PC-3 (cell line): ENCODE measurements at regions not wholly inside any gene's neighbourhood (a gene's known extent, or its start where the extent isn't known, plus 50 kb on each side); places are given as distances from the start of the nearest gene placed in this dataset.

Experiments
- ATAC-seq: fragments of 200-7000 bp; cut with Tn5 transposase; 2 replicates; pipeline ENCODE4 v1.9.1; 2020; ENCODE audit warnings: mild to moderate bottlenecking, moderate library complexity
- BruUV-seq: library from RNA; stranded (reverse); fragments of 400-500 nt; replicated peaks from 2 replicates; lab custom pipeline; 2021; lab: Mats Ljungman, UMichigan
- CTCF ChIA-PET: fragments of 300-600 bp; sonication (Branson Sonifier 250); formaldehyde crosslinking; loops from one replicate; lab custom pipeline; 2022; ENCODE audit warnings: antibody characterized with exemption; lab: Charles Lee
- POLR2A ChIA-PET: fragments of 300-600 bp; sonication (Branson Sonifier 250); formaldehyde crosslinking; loops from one replicate; lab custom pipeline; 2022; ENCODE audit warnings: antibody characterized with exemption; ENCODE audit not compliant: unreplicated experiment; lab: Charles Lee
- DNase-seq: peaks from one replicate; pipeline ENCODE4 v3.0.0-alpha.2; 2015
- H2AFZ ChIP-seq: fragments of 300-600 bp; sonication (generic); 2 replicates; pipeline ENCODE4 v1.6.0; 2016; ENCODE audit warnings: antibody characterized with exemption, low read length
- H3F3A ChIP-seq: fragments of 300-600 bp; sonication (generic); one replicate; pipeline ENCODE4 v1.6.0; 2017; ENCODE audit warnings: antibody characterized with exemption, low read length, control low read depth, mild to moderate bottlenecking; ENCODE audit not compliant: unreplicated experiment
- H3K27ac ChIP-seq: fragments of 300-600 bp; sonication (generic); 2 replicates; pipeline ENCODE4 v1.5.1; 2016; ENCODE audit warnings: mild to moderate bottlenecking, low read length
- H3K27me3 ChIP-seq: fragments of 300-600 bp; sonication (generic); 2 replicates; pipeline ENCODE4 v1.6.1; 2016; ENCODE audit warnings: low read length, mixed read lengths
- H3K36me3 ChIP-seq: fragments of 300-600 bp; sonication (generic); 2 replicates; pipeline ENCODE4 v1.6.1; 2016; ENCODE audit warnings: low read depth, mixed run types, low read length, mixed read lengths
- H3K4me1 ChIP-seq: fragments of 300-600 bp; sonication (generic); 2 replicates; pipeline ENCODE4 v1.5.1; 2016; ENCODE audit warnings: low read length; ENCODE audit not compliant: insufficient read depth
- H3K4me2 ChIP-seq: fragments of 300-600 bp; sonication (generic); 2 replicates; pipeline ENCODE4 v1.6.0; 2016; ENCODE audit warnings: low read length
- H3K4me3 ChIP-seq: fragments of 300-600 bp; sonication (generic); 2 replicates; pipeline ENCODE4 v1.5.1; 2016; ENCODE audit warnings: mild to moderate bottlenecking, low read length, mixed read lengths
- H3K79me2 ChIP-seq: fragments of 300-600 bp; sonication (generic); 2 replicates; pipeline ENCODE4 v1.6.1; 2017; ENCODE audit warnings: low read length, mixed read lengths
- H3K9ac ChIP-seq: fragments of 300-600 bp; sonication (generic); 2 replicates; pipeline ENCODE4 v1.6.0; 2016; ENCODE audit warnings: mild to moderate bottlenecking, low read length
- H3K9me2 ChIP-seq: fragments of 300-600 bp; sonication (generic); replicated peaks from 2 replicates; pipeline ENCODE4 v1.6.1; 2016; ENCODE audit warnings: mixed run types, low read length, mixed read lengths
- H3K9me3 ChIP-seq: fragments of 300-600 bp; sonication (generic); 2 replicates; pipeline ENCODE4 v1.6.1; 2016; ENCODE audit warnings: low read length, mixed read lengths
- H4K20me1 ChIP-seq: fragments of 300-600 bp; sonication (generic); 2 replicates; pipeline ENCODE4 v1.6.1; 2016; ENCODE audit warnings: low read length, mixed read lengths
- EZH2 ChIP-seq: fragments of 300-600 bp; sonication (generic); IDR thresholded peaks from one replicate; pipeline ENCODE4 v1.6.1; 2017; ENCODE audit warnings: antibody characterized with exemption, mild to moderate bottlenecking, low read length; ENCODE audit not compliant: unreplicated experiment
- EZH2phosphoT487 ChIP-seq: fragments of 300-600 bp; sonication (generic); IDR thresholded peaks from 2 replicates; pipeline ENCODE4 v1.6.1; 2018; ENCODE audit warnings: mild to moderate bottlenecking, antibody characterized with exemption, low read length, borderline replicate concordance
- intact Hi-C: fragments of 100-400 bp; cut with micrococcal nuclease; formaldehyde crosslinking; loops from 2 replicates; pipeline ENCODE4 v1.9.0; 2023
- TF ChIP-seq, protein P1 (sequence below): fragments of 300-600 bp; sonication (generic); conservative IDR thresholded peaks from 2 replicates; pipeline ENCODE4 v1.5.1; 2017; ENCODE audit warnings: antibody characterized with exemption, low read depth, mild to moderate bottlenecking, low read length

DNA sequence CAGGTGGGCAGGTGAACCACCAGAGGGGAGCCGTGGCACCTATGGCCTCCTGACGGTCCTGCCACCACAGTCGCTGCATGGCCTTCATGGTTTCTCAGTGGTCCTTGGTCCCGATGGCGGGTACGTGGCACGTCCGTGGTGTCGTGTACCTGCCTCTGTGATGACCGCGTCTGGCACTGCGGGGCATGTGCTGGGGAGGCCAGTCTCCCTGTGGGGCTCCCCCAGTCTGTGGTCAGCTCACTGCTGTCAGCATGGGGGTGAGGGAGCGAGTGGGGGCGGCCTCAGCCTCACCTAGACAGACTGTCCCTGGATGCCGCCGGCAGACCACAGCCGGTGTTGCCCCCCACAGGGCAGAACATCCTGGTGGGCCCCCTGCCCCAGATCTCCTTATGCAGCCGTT lies 267.2 kb downstream of the SEC23A start:
- Histone ChIP-seq H3K9me3 (no peaks in the 10 kb centered on the region), H3K9ac (no peak overlapping the region), H3K4me2 (no peak overlapping the region), H3K27me3 (peaks cover 43% of the 10 kb centered on the region), H4K20me1 (no peaks in the 10 kb centered on the region), H3K79me2 (no peaks in the 10 kb centered on the region), H3K36me3 (no peaks in the 10 kb centered on the region), H2AFZ (no peak overlapping the region), H3K4me3 (no peak overlapping the region), H3K4me1 (no peaks in the 10 kb centered on the region), H3F3A (no peaks in the 10 kb centered on the region), H3K9me2 (no peaks in the 10 kb centered on the region), H3K27ac (no peak overlapping the region)
- BruUV-seq, result no TSS peak
- CTCF ChIA-PET, result no interaction called here
- POLR2A ChIA-PET, result no interaction called here
- no peak for ATAC-seq
- DNase-seq, result no peak
- TF ChIP-seq EZH2phosphoT487, result no peak
- intact Hi-C loops, result no loop called here

DNA sequence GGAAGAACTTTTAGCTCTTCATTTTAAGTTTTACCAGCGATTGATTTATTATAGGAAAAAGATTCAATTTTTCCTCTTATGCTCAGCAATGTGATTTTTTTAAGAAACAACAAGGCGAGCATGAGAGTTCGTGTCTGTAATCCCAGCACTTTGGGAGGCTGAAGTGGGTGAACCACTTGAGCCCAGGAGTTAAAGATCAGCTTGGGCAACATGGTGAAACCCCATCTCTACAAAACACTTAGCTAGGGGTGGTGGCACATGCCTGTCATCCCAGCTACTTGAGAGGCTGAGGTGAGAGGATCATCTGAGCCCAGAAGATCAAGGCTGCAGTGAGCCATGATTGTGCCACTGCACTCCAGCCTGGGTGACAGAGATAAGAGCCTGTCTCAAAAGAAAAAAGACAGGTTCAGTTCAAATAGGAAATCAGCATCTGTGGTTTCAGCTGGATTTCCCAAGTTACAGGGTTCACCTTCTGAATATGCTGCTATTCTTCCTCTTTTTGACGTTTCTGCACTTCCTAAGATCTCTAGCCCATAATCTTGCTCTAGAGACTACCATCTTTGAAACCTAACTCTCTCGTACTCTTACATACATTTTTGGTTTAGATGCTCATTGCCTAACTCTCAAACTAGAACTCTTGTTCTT lies 274.7 kb downstream of the SEC23A start:
- no peak overlapping the region for H3K4me3 ChIP-seq
- no peaks in the 10 kb centered on the region for H3K4me1 ChIP-seq
- H3K9ac ChIP-seq, result no peak overlapping the region
- BruUV-seq, result no TSS peak
- H3K36me3 ChIP-seq, result no peaks in the 10 kb centered on the region
- peaks cover 64% of the 10 kb centered on the region for H3K27me3 ChIP-seq
- H4K20me1 ChIP-seq, result no peaks in the 10 kb centered on the region
- H3K79me2 ChIP-seq, result no peaks in the 10 kb centered on the region
- ATAC-seq (no peak), DNase-seq (no peak)
- TF ChIP-seq, protein P1, sequence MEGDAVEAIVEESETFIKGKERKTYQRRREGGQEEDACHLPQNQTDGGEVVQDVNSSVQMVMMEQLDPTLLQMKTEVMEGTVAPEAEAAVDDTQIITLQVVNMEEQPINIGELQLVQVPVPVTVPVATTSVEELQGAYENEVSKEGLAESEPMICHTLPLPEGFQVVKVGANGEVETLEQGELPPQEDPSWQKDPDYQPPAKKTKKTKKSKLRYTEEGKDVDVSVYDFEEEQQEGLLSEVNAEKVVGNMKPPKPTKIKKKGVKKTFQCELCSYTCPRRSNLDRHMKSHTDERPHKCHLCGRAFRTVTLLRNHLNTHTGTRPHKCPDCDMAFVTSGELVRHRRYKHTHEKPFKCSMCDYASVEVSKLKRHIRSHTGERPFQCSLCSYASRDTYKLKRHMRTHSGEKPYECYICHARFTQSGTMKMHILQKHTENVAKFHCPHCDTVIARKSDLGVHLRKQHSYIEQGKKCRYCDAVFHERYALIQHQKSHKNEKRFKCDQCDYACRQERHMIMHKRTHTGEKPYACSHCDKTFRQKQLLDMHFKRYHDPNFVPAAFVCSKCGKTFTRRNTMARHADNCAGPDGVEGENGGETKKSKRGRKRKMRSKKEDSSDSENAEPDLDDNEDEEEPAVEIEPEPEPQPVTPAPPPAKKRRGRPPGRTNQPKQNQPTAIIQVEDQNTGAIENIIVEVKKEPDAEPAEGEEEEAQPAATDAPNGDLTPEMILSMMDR, result no peak
- TF ChIP-seq EZH2phosphoT487 (no peak), EZH2 (no peak)
- no peak overlapping the region for H3K27ac ChIP-seq
- H3F3A ChIP-seq, result no peaks in the 10 kb centered on the region
- H3K4me2 ChIP-seq, result no peak overlapping the region
- no peaks in the 10 kb centered on the region for H3K9me2 ChIP-seq
- H2AFZ ChIP-seq, result no peak overlapping the region
- intact Hi-C loops, result no loop called here
- POLR2A ChIA-PET, result no interaction called here
- CTCF ChIA-PET, result no interaction called here
- no peaks in the 10 kb centered on the region for H3K9me3 ChIP-seq

DNA sequence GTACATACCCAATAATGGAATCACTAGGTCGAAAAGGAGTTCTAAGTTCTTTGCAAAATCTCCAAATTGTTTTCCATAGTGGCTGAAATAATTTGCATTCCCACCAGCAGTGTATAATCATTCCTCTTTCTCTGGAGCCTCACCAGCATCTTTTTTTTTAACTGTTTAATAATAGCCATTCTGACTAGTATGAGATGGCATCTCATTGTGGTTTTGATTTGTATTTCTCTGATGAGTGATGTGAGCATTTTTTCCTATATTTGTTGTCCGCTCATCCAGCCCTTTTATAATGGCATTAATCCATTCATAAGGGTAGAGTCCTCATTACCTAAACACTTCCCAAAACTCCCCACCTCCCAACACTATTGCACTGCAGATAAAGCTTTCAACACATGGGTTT lies 278.3 kb downstream of the SEC23A start:
- Histone ChIP-seq H3K9me3 (no peaks in the 10 kb centered on the region), H3K36me3 (no peaks in the 10 kb centered on the region), H3K27ac (no peak overlapping the region), H3K79me2 (no peaks in the 10 kb centered on the region), H3F3A (no peaks in the 10 kb centered on the region), H4K20me1 (no peaks in the 10 kb centered on the region), H3K4me2 (no peak overlapping the region), H3K4me1 (no peaks in the 10 kb centered on the region), H3K9me2 (no peaks in the 10 kb centered on the region), H3K27me3 (peaks cover 51% of the 10 kb centered on the region), H3K9ac (no peak overlapping the region), H3K4me3 (no peak overlapping the region), H2AFZ (no peak overlapping the region)
- no TSS peak for BruUV-seq
- CTCF ChIA-PET, result no interaction called here
- ATAC-seq (no peak), DNase-seq (no peak)
- POLR2A ChIA-PET, result no interaction called here
- TF ChIP-seq EZH2 (no peak), EZH2phosphoT487 (no peak)
- TF ChIP-seq, protein P1, result no peak
- intact Hi-C loops, result no loop called here
